HG02759 (cell line): ENCODE measurements at regions not wholly inside any gene's neighbourhood (a gene's known extent, or its start where the extent isn't known, plus 50 kb on each side); places are given as distances from the start of the nearest gene placed in this dataset.

Experiments used
- ATAC-seq: cut with Tn5 transposase; IDR thresholded peaks from one replicate; pipeline ENCODE4 v1.9.1; 2021; ENCODE audit warnings: mild to moderate bottlenecking, moderate library complexity; ENCODE audit not compliant: unreplicated experiment

DNA sequence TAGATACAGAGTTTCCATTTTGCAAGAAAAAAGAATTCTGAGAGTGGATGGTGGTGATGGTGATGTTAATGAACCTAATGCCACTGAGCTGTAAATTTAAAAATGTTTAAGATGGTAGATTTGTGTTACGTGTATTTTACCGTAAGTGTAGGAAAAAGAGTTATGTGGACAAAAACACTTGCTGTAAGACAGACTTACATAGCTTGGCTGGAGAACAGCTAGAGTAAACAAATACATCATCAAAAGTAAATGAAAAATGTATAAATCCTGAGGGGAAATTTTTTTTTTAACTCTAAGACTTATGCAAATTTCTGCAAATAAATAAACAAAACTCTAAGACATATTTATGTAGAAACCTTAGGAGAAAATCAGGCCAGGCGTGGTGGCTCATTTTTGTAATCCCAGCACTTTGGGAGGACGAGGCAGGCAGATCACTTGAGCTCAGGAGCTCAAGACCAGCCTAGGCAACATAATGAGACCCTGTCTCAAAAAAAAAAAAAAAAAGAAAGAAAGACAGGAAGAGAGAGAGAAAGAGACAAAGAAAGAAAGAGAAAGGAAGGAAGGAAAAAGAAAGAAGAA is 66.2 kb upstream of the CDK13 start:
- ATAC-seq, result no peak

DNA sequence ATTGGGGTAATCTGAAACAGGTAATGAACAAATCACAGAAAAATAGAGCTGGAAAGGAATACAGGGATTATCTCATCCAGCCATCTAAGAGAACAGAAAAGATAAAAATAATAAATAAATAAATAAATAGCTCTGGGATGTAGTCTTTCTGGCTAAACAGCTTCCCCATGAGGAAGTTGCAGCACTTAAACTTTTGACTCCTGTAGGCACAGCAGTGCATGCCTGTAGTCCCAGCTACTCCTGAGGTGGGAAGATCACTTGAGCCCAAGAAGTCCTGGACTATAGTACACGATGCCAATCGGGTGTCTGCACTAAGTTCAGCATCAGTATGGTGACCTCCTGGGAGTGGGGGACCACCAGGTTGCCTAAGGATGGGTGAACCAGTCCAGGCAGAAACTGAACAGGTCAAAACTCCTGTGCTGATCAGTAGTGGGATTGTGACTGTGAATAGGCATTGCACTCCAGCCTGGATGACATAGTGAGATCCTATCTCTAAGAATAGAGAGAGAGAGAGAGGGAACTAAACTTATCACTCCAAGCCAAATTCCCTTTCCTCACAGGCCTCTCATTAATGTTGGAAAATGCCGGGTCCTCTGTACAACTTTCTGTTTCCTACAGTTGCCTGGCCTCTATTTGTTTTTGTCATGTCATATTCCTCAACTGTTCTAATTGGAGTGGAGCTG is 61.7 kb upstream of the CDK13 start:
- ATAC-seq, result no peak

DNA sequence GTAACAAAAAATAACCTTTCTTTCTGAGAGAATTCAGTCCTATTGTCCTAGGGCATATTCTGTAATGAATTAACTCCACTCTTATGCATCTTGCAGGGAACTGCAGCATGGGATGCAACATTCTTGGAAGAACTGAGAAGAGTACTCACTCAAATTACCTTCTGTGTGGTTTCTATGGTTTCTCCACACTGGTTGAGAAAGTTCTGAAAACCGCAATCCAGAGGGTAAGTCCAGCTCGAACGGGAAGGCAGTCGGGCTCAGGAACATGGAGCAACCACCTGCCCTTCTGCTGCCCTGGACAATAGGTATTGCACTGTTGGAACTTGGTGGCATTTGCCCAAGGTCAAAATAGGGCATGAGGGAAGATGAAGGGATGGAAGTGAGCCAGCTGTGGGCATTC is 59.6 kb upstream of the CDK13 start:
- ATAC-seq, result no peak

DNA sequence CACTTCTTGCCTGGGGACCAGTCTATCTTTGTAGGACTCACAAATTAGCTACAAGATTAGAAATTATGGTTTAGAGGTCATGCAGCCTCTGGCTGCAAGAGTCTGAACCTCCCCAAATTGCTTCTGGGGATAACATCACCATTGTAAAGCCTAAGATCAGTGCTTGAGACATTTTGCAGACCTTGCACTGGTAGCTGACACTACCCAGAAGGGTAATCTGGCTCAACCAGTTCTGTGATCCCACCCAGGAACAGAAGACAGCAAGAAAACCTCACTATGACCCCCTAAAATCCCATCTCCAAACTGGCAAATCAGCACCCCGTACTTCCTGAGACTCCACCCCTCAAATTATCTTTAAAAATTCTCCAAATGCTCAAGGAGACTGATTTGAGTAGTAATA is 58.2 kb upstream of the CDK13 start:
- no peak for ATAC-seq

DNA sequence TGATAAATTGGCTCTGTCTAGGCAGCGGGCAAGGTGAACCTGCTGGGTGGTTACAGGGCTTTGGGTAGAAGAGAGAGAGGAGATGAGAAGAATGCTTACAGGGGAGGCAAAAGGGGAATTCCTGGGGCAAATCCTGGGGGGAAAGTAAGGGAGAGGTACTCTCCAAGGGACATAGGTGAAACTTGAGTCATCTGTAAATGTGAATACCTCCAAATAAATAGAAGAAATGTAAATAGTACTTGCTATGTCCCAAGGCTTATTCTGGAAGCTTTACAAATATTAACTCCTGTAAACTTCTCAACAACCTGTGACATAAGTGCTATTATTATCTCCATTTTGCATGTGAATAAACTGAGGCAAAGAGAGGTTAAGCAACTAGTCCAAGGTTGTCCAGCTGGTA is 57.7 kb upstream of the CDK13 start:
- no peak for ATAC-seq

DNA sequence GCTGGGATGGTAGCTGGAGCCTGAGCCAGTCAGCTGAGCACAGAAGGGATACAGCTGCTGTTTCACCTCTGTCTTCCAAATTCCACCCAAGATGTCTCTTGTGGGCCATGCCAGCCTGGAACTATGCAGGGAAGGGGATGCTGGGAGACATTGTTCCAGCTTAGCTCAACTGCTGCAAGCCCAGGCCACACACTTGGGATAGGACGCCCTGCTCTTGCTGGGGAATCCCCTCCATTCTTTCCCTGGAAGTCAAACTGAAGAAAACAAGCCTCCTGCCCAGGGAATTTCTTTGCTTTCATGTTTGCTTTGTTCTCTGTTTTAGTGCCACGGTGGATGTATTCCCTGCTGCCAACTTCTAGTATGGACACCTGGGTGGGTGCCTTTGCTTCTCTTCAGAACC is 55.2 kb upstream of the CDK13 start:
- no peak for ATAC-seq

DNA sequence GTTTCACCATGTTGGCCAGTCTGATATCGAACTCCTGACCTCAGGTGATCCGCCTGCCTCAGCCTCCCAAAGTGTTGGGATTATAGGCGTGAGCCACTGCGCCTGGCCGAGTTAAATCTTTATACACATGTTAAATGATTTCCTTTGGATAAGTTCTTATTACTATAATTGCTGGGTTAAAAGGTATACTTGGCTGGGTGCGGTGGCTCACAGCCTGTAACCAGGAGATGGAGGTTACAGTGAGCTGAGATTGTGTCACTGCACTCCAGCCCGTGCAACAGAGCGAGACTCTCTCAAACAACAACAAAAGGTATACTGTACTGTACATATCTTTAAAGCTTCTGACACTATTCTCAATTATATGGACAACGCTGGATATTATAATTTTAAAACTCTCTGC is 53.2 kb upstream of the CDK13 start:
- ATAC-seq, result no peak

DNA sequence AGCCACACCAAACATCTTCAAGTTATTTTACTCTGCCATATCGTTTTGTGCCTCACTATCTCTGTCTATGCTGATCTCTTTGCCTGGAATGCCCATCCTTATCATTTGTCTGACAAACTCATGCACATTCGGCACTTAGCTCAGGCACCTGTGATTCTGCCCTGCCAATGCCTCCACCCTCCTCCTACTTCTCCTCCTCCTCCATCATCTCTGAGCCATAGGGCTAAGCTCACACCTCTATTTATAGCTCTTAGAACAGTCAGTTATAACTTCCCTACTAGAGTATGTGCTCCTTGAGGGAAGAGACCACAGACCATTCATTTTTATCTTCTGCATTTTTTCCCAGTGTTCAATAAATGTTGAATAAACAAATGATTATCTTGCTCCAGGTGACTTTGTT is 51.2 kb upstream of the CDK13 start:
- no peak for ATAC-seq
